MM.1S (cell line): ENCODE measurements at regions not wholly inside any gene's neighbourhood (a gene's known extent, or its start where the extent isn't known, plus 50 kb on each side); places are given as distances from the start of the nearest gene placed in this dataset.

Experiments used
- DNase-seq: peaks from one replicate; pipeline ENCODE4 v3.0.0-alpha.2; 2015
- H2AFZ ChIP-seq: fragments of 300-600 bp; sonication (generic); 2 replicates; pipeline ENCODE4 v1.6.0; 2016; ENCODE audit warnings: antibody characterized with exemption, low read length
- H3F3A ChIP-seq: fragments of 300-600 bp; sonication (generic); 2 replicates; pipeline ENCODE4 v1.6.1; 2016; ENCODE audit warnings: mild to moderate bottlenecking, antibody characterized with exemption, low read length, moderate library complexity, mixed read lengths; ENCODE audit not compliant: insufficient read depth
- H3K27ac ChIP-seq: fragments of 300-600 bp; sonication (generic); 2 replicates; pipeline ENCODE4 v1.5.1; 2016; ENCODE audit warnings: mild to moderate bottlenecking, low read length
- H3K27me3 ChIP-seq: fragments of 300-600 bp; sonication (generic); replicated peaks from 2 replicates; pipeline ENCODE4 v1.6.0; 2016; ENCODE audit warnings: low read length; ENCODE audit not compliant: insufficient read depth
- H3K36me3 ChIP-seq: fragments of 300-600 bp; sonication (generic); replicated peaks from 2 replicates; pipeline ENCODE4 v1.6.1; 2016; ENCODE audit warnings: mild to moderate bottlenecking, low read length, mixed read lengths; ENCODE audit not compliant: insufficient read depth
- H3K4me1 ChIP-seq: fragments of 300-600 bp; sonication (generic); 2 replicates; pipeline ENCODE4 v1.6.1; 2016; ENCODE audit warnings: low read length, mixed read lengths
- H3K4me2 ChIP-seq: fragments of 300-600 bp; sonication (generic); 2 replicates; pipeline ENCODE4 v1.6.0; 2016; ENCODE audit warnings: low read depth, low read length
- H3K4me3 ChIP-seq: fragments of 300-600 bp; sonication (generic); 2 replicates; pipeline ENCODE4 v1.5.1; 2016; ENCODE audit warnings: low read length, mixed read lengths
- H3K79me2 ChIP-seq: fragments of 300-600 bp; sonication (generic); 2 replicates; pipeline ENCODE4 v1.6.1; 2016; ENCODE audit warnings: mixed run types, low read length, mixed read lengths
- H3K9ac ChIP-seq: fragments of 300-600 bp; sonication (generic); 2 replicates; pipeline ENCODE4 v1.6.1; 2016; ENCODE audit warnings: low read length, mixed read lengths
- H3K9me2 ChIP-seq: fragments of 300-600 bp; sonication (generic); replicated peaks from 2 replicates; pipeline ENCODE4 v1.6.1; 2016; ENCODE audit warnings: mild to moderate bottlenecking, low read length, mixed read lengths; ENCODE audit not compliant: insufficient read depth
- H3K9me3 ChIP-seq: fragments of 300-600 bp; sonication (generic); replicated peaks from 2 replicates; pipeline ENCODE4 v1.6.1; 2016; ENCODE audit warnings: mild to moderate bottlenecking, low read length, mixed read lengths; ENCODE audit not compliant: insufficient read depth
- H4K20me1 ChIP-seq: fragments of 300-600 bp; sonication (generic); 2 replicates; pipeline ENCODE4 v1.6.1; 2016; ENCODE audit warnings: mild to moderate bottlenecking, low read length, moderate library complexity, mixed read lengths; ENCODE audit not compliant: insufficient read depth
- EZH2 ChIP-seq: fragments of 300-600 bp; sonication (generic); optimal IDR thresholded peaks from 2 replicates; pipeline ENCODE3; 2017; ENCODE audit warnings: low read depth, mild to moderate bottlenecking, antibody characterized with exemption, low read length, mixed read lengths
- EZH2phosphoT487 ChIP-seq: fragments of 300-600 bp; sonication (generic); IDR thresholded peaks from 2 replicates; pipeline ENCODE4 v1.6.1; 2018; ENCODE audit warnings: antibody characterized with exemption, low read length
- TF ChIP-seq, protein P1 (sequence below): fragments of 300-600 bp; sonication (generic); IDR thresholded peaks from 2 replicates; pipeline ENCODE4 v1.5.1; 2016; ENCODE audit warnings: antibody characterized with exemption, low read length, mixed read lengths

DNA sequence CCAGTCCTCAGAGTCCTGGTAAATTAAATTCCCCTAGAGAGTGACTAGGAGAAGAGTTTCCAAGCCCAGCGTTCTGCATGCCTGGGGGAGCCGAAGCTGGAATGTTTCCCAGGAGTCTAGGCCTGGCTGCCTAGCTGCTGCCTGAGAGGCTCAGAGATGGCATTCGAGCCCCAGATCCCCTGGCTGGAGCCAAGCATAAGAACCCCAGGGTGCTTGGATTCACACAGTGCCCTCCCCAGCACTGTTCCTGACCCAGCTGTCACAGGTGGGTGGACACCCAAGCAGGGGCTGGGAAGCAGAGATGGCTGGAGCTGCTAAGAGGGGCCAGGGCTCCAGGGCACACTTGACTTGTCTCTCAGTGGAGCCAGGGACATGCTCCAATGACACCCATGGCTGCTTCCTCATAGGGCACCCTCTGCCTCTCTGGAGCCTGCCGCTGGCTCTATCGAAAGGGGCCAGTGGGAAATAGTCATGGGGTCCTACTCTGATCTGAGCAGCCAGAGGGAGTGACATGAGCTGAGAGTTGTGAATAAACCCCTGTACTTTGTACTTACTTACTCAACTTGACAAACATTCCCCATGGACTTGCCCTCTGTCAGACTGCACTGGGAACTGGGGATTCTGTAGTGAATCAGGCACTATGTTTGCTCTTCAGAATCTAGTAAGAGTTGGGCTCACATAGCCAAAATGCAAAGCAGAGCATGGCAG is 62.6 kb upstream of the XPA start:
- Histone ChIP-seq H3K4me3 (no peak overlapping the region), H4K20me1 (no peaks in the 10 kb centered on the region), H3K9ac (no peak overlapping the region), H3K79me2 (no peaks in the 10 kb centered on the region), H3K4me2 (no peak overlapping the region), H3K27ac (no peak overlapping the region), H3K4me1 (no peaks in the 10 kb centered on the region), H3K9me3 (no peaks in the 10 kb centered on the region), H3F3A (no peaks in the 10 kb centered on the region), H2AFZ (no peak overlapping the region), H3K36me3 (no peaks in the 10 kb centered on the region), H3K9me2 (no peaks in the 10 kb centered on the region), H3K27me3 (no peaks in the 10 kb centered on the region)
- TF ChIP-seq, protein P1, sequence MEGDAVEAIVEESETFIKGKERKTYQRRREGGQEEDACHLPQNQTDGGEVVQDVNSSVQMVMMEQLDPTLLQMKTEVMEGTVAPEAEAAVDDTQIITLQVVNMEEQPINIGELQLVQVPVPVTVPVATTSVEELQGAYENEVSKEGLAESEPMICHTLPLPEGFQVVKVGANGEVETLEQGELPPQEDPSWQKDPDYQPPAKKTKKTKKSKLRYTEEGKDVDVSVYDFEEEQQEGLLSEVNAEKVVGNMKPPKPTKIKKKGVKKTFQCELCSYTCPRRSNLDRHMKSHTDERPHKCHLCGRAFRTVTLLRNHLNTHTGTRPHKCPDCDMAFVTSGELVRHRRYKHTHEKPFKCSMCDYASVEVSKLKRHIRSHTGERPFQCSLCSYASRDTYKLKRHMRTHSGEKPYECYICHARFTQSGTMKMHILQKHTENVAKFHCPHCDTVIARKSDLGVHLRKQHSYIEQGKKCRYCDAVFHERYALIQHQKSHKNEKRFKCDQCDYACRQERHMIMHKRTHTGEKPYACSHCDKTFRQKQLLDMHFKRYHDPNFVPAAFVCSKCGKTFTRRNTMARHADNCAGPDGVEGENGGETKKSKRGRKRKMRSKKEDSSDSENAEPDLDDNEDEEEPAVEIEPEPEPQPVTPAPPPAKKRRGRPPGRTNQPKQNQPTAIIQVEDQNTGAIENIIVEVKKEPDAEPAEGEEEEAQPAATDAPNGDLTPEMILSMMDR = no peak
- TF ChIP-seq EZH2phosphoT487 (no peak), EZH2 (no peak)
- DNase-seq = no peak

DNA sequence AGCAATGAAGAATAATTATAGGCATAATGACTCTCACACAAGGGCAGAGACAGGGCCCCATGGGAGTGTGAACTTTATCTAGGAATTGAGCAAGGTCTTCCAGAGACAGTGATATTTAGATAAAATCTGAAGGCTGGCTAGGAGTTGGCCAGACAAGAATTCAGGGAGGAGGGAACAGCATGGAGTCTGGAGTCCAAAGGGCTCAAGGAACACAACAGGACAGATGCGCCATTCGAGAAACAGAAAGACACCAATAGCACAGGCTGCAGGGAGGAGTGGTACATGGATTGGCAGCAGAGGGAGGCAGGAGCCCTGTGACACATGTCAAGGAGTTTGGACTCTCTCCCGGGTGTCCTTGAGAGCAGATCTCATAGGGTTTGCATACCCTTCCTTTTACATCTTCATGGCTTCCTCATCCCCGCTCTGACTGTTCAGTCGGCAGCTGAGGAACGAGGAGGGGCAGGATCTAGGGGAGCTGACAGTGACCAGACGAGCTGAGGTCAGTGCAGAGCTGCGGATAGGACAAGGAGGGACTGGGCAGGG is 64.0 kb upstream of the XPA start:
- no peak overlapping the region for H3K27ac ChIP-seq
- H3K9me3 ChIP-seq = no peaks in the 10 kb centered on the region
- no peaks in the 10 kb centered on the region for H4K20me1 ChIP-seq
- no peaks in the 10 kb centered on the region for H3K9me2 ChIP-seq
- DNase-seq = no peak
- H3K36me3 ChIP-seq = no peaks in the 10 kb centered on the region
- H3K4me1 ChIP-seq = no peaks in the 10 kb centered on the region
- no peak overlapping the region for H3K4me3 ChIP-seq
- TF ChIP-seq EZH2phosphoT487 = no peak
- TF ChIP-seq, protein P1 = no peak
- TF ChIP-seq EZH2 = no peak
- no peaks in the 10 kb centered on the region for H3F3A ChIP-seq
- no peaks in the 10 kb centered on the region for H3K79me2 ChIP-seq
- H3K27me3 ChIP-seq = no peaks in the 10 kb centered on the region
- no peak overlapping the region for H3K4me2 ChIP-seq
- H2AFZ ChIP-seq = no peak overlapping the region
- H3K9ac ChIP-seq = no peak overlapping the region

DNA sequence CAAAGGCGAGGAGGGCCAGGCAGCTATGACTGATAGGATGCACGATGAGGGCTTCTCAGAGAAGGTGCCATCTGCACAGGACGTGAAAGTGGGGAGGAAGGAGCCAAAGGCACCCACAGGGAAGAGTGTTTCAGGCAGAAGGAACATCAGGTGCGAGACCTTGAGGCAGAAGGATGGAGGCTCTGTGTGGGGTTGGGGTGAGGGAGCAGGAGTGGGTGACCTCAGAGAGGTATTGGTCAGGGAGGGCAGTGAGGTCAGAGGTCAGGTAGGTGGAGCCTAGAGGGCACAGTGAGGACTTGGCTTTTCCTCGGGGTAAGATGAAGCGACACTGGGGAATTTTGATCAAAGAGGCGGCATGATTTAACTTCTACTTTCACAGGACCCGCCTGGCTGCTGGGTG is 64.7 kb upstream of the XPA start:
- H3K27me3 ChIP-seq = no peaks in the 10 kb centered on the region
- H3K79me2 ChIP-seq = no peaks in the 10 kb centered on the region
- DNase-seq = no peak
- no peaks in the 10 kb centered on the region for H3K9me3 ChIP-seq
- H3K27ac ChIP-seq = no peak overlapping the region
- H2AFZ ChIP-seq = no peak overlapping the region
- H4K20me1 ChIP-seq = no peaks in the 10 kb centered on the region
- H3F3A ChIP-seq = no peaks in the 10 kb centered on the region
- H3K9ac ChIP-seq = no peak overlapping the region
- TF ChIP-seq, protein P1 = no peak
- TF ChIP-seq EZH2phosphoT487 = no peak
- no peak for TF ChIP-seq EZH2
- no peaks in the 10 kb centered on the region for H3K9me2 ChIP-seq
- H3K4me2 ChIP-seq = no peak overlapping the region
- H3K4me3 ChIP-seq = no peak overlapping the region
- H3K36me3 ChIP-seq = no peaks in the 10 kb centered on the region
- no peaks in the 10 kb centered on the region for H3K4me1 ChIP-seq
